GM23338 (cell line): ENCODE measurements at regions not wholly inside any gene's neighbourhood (a gene's known extent, or its start where the extent isn't known, plus 50 kb on each side); places are given as distances from the start of the nearest gene placed in this dataset.

ENCODE experiments used
- ATAC-seq: fragments of 200-7000 bp; cut with Tn5 transposase; 3 replicates; pipeline ENCODE4 v1.9.1; 2020
- DNase-seq: peaks from one replicate; pipeline ENCODE4 v3.0.0-alpha.2; 2015; ENCODE audit warnings: low spot score
- H2AFZ ChIP-seq: fragments of 200-600 bp; sonication (generic); 2 replicates; pipeline ENCODE4 v1.8.0; 2016; ENCODE audit warnings: antibody characterized with exemption, mild to moderate bottlenecking, moderate library complexity
- H3F3A ChIP-seq: fragments of 200-600 bp; sonication (generic); replicated peaks from 2 replicates; pipeline ENCODE4 v1.8.0; 2017; ENCODE audit warnings: antibody characterized with exemption, mixed run types, low read depth
- H3K27ac ChIP-seq: fragments of 200-600 bp; sonication (generic); 2 replicates; pipeline ENCODE4 v1.6.1; 2016; ENCODE audit warnings: low read depth
- H3K27me3 ChIP-seq: fragments of 200-600 bp; sonication (generic); 2 replicates; pipeline ENCODE4 v1.8.0; 2016; ENCODE audit warnings: mild to moderate bottlenecking, mixed run types, moderate library complexity; ENCODE audit not compliant: insufficient read depth
- H3K36me3 ChIP-seq: fragments of 200-600 bp; sonication (generic); 2 replicates; pipeline ENCODE4 v1.8.0; 2016; ENCODE audit warnings: mild to moderate bottlenecking; ENCODE audit not compliant: insufficient read depth
- H3K4me1 ChIP-seq: fragments of 200-600 bp; sonication (generic); 2 replicates; pipeline ENCODE4 v1.8.0; 2016; ENCODE audit warnings: mild to moderate bottlenecking, moderate library complexity; ENCODE audit not compliant: insufficient read depth
- H3K4me2 ChIP-seq: fragments of 200-600 bp; sonication (generic); 2 replicates; pipeline ENCODE4 v1.7.1; 2017; ENCODE audit warnings: mixed run types
- H3K4me3 ChIP-seq: fragments of 200-600 bp; sonication (generic); 2 replicates; pipeline ENCODE4 v1.6.1; 2016; ENCODE audit warnings: mixed run types
- H3K79me2 ChIP-seq: fragments of 200-600 bp; sonication (generic); replicated peaks from 2 replicates; pipeline ENCODE4 v1.8.0; 2017; ENCODE audit warnings: mild to moderate bottlenecking; ENCODE audit not compliant: insufficient read depth
- H3K9me2 ChIP-seq: fragments of 200-600 bp; sonication (generic); 2 replicates; pipeline ENCODE4 v1.8.0; 2017; ENCODE audit not compliant: insufficient read depth
- H4K20me1 ChIP-seq: fragments of 200-600 bp; sonication (generic); replicated peaks from 2 replicates; pipeline ENCODE4 v1.8.0; 2017; ENCODE audit warnings: mild to moderate bottlenecking; ENCODE audit not compliant: insufficient read depth
- H3K27ac Mint-ChIP-seq: 2 replicates; pipeline ENCODE4 v1.8.0; 2020; ENCODE audit warnings: inconsistent platforms, mild to moderate bottlenecking, moderate library complexity, mixed read lengths
- H3K27me3 Mint-ChIP-seq: 3 replicates; pipeline ENCODE4 v1.8.0; 2022; ENCODE audit warnings: low read depth, mild to moderate bottlenecking, moderate library complexity, mixed read lengths, inconsistent platforms; ENCODE audit not compliant: insufficient read depth, poor library complexity
- H3K36me3 Mint-ChIP-seq: 3 replicates; pipeline ENCODE4 v1.8.0; 2021; ENCODE audit warnings: low read depth, mild to moderate bottlenecking, inconsistent platforms, moderate library complexity, mixed read lengths
- H3K4me1 Mint-ChIP-seq: 3 replicates; pipeline ENCODE4 v1.8.0; 2020; ENCODE audit warnings: mild to moderate bottlenecking, inconsistent platforms, mixed read lengths
- H3K4me3 Mint-ChIP-seq: 3 replicates; pipeline ENCODE4 v1.8.0; 2021; ENCODE audit warnings: moderate library complexity, mild to moderate bottlenecking, inconsistent platforms, mixed read lengths
- H3K9me3 Mint-ChIP-seq: 3 replicates; pipeline ENCODE4 v1.8.0; 2020; ENCODE audit warnings: moderate library complexity, mild to moderate bottlenecking, inconsistent platforms, mixed read lengths
- CREB1 ChIP-seq: fragments of 250-450 bp; sonication (Bioruptor Pico); IDR thresholded peaks from 2 replicates; pipeline ENCODE4 v1.5.0; 2020; ENCODE audit warnings: low read depth, mild to moderate bottlenecking, moderate library complexity
- EZH2 ChIP-seq: fragments of 200-600 bp; sonication (generic); IDR thresholded peaks from one replicate; pipeline ENCODE4 v1.8.0; 2017; ENCODE audit warnings: antibody characterized with exemption, mild to moderate bottlenecking, low read depth; ENCODE audit not compliant: unreplicated experiment
- JUNB ChIP-seq: IDR thresholded peaks from one replicate; pipeline ENCODE4 v1.6.1; 2016; ENCODE audit warnings: antibody characterized with exemption; ENCODE audit not compliant: unreplicated experiment
- NANOG ChIP-seq: IDR thresholded peaks from 2 replicates; pipeline ENCODE4 v1.6.1; 2016; ENCODE audit warnings: antibody characterized with exemption, borderline replicate concordance
- POLR2AphosphoS5 ChIP-seq: IDR thresholded peaks from 2 replicates; pipeline ENCODE4 v1.6.1; 2016; ENCODE audit warnings: antibody characterized with exemption, low read depth
- STAT1 ChIP-seq: IDR thresholded peaks from one replicate; pipeline ENCODE4 v1.6.1; 2016; ENCODE audit warnings: antibody characterized with exemption; ENCODE audit not compliant: unreplicated experiment
- ZNF114 ChIP-seq: fragments of 250-450 bp; sonication (Bioruptor Pico); IDR thresholded peaks from 2 replicates; pipeline ENCODE4 v1.5.0; 2020; ENCODE audit warnings: mild to moderate bottlenecking, moderate library complexity
- ZNF331 ChIP-seq: fragments of 250-450 bp; sonication (Bioruptor Pico); IDR thresholded peaks from 2 replicates; pipeline ENCODE4 v1.5.0; 2020; ENCODE audit warnings: low read depth, mild to moderate bottlenecking, moderate library complexity
- TF ChIP-seq, protein P1 (sequence below): IDR thresholded peaks from 2 replicates; pipeline ENCODE4 v1.6.1; 2016; ENCODE audit warnings: antibody characterized with exemption
- TF ChIP-seq, protein P2 (sequence below): fragments of 250-450 bp; sonication (Bioruptor Pico); IDR thresholded peaks from 2 replicates; pipeline ENCODE4 v1.5.0; 2020; ENCODE audit warnings: mild to moderate bottlenecking, moderate library complexity
- TF ChIP-seq, protein P3 (sequence below): IDR thresholded peaks from one replicate; pipeline ENCODE4 v1.6.1; 2018; ENCODE audit warnings: antibody characterized with exemption; ENCODE audit not compliant: unreplicated experiment
- TF ChIP-seq, protein P4 (sequence below), 2 experiments: fragments of 200-600 bp in 1 of 2; sonication (generic) in 1 of 2; conservative IDR thresholded peaks; 2 replicates each; pipeline versions ENCODE4 v1.5.1 to v1.6.1; 2016 to 2017; ENCODE audit warnings: antibody characterized with exemption in 2 of 2, low read depth in 2 of 2, mild to moderate bottlenecking in 2 of 2, moderate library complexity in 1 of 2

DNA sequence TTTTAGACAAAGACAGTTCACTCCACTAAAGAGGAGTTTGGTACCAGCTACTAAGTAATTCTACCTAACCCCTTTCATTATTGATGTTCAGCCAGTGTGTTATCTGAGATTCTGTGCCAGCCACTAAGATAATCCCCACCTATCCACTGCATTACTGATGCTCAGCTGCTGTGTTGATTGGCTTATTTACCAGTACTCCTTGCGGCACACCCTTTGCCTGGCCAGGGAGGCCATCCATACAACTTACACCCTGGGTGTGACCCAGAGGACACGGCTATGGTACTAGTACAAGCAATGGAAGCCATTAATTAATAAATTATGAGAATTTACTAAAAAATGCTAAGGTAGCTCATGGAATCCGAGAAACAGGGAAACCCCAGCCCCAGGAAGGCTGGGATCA is 290.7 kb upstream of the CTNNB1 start (continued):
- TF ChIP-seq, protein P1, sequence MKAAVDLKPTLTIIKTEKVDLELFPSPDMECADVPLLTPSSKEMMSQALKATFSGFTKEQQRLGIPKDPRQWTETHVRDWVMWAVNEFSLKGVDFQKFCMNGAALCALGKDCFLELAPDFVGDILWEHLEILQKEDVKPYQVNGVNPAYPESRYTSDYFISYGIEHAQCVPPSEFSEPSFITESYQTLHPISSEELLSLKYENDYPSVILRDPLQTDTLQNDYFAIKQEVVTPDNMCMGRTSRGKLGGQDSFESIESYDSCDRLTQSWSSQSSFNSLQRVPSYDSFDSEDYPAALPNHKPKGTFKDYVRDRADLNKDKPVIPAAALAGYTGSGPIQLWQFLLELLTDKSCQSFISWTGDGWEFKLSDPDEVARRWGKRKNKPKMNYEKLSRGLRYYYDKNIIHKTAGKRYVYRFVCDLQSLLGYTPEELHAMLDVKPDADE = no peak
- TF ChIP-seq NANOG = no peak
- no peak for TF ChIP-seq STAT1
- TF ChIP-seq, protein P2, sequence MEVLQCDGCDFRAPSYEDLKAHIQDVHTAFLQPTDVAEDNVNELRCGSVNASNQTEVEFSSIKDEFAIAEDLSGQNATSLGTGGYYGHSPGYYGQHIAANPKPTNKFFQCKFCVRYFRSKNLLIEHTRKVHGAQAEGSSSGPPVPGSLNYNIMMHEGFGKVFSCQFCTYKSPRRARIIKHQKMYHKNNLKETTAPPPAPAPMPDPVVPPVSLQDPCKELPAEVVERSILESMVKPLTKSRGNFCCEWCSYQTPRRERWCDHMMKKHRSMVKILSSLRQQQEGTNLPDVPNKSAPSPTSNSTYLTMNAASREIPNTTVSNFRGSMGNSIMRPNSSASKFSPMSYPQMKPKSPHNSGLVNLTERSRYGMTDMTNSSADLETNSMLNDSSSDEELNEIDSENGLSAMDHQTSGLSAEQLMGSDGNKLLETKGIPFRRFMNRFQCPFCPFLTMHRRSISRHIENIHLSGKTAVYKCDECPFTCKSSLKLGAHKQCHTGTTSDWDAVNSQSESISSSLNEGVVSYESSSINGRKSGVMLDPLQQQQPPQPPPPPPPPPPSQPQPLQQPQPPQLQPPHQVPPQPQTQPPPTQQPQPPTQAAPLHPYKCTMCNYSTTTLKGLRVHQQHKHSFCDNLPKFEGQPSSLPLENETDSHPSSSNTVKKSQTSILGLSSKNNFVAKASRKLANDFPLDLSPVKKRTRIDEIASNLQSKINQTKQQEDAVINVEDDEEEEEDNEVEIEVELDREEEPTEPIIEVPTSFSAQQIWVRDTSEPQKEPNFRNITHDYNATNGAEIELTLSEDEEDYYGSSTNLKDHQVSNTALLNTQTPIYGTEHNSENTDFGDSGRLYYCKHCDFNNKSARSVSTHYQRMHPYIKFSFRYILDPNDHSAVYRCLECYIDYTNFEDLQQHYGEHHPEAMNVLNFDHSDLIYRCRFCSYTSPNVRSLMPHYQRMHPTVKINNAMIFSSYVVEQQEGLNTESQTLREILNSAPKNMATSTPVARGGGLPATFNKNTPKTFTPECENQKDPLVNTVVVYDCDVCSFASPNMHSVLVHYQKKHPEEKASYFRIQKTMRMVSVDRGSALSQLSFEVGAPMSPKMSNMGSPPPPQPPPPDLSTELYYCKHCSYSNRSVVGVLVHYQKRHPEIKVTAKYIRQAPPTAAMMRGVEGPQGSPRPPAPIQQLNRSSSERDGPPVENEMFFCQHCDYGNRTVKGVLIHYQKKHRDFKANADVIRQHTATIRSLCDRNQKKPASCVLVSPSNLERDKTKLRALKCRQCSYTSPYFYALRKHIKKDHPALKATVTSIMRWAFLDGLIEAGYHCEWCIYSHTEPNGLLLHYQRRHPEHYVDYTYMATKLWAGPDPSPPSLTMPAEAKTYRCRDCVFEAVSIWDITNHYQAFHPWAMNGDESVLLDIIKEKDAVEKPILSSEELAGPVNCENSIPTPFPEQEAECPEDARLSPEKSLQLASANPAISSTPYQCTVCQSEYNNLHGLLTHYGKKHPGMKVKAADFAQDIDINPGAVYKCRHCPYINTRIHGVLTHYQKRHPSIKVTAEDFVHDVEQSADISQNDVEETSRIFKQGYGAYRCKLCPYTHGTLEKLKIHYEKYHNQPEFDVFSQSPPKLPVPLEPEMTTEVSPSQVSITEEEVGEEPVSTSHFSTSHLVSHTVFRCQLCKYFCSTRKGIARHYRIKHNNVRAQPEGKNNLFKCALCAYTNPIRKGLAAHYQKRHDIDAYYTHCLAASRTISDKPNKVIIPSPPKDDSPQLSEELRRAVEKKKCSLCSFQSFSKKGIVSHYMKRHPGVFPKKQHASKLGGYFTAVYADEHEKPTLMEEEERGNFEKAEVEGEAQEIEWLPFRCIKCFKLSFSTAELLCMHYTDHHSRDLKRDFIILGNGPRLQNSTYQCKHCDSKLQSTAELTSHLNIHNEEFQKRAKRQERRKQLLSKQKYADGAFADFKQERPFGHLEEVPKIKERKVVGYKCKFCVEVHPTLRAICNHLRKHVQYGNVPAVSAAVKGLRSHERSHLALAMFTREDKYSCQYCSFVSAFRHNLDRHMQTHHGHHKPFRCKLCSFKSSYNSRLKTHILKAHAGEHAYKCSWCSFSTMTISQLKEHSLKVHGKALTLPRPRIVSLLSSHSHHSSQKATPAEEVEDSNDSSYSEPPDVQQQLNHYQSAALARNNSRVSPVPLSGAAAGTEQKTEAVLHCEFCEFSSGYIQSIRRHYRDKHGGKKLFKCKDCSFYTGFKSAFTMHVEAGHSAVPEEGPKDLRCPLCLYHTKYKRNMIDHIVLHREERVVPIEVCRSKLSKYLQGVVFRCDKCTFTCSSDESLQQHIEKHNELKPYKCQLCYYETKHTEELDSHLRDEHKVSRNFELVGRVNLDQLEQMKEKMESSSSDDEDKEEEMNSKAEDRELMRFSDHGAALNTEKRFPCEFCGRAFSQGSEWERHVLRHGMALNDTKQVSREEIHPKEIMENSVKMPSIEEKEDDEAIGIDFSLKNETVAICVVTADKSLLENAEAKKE (CRISPR knock-in tag) = no peak
- no peak for TF ChIP-seq ZNF331
- TF ChIP-seq EZH2 = no peak

DNA sequence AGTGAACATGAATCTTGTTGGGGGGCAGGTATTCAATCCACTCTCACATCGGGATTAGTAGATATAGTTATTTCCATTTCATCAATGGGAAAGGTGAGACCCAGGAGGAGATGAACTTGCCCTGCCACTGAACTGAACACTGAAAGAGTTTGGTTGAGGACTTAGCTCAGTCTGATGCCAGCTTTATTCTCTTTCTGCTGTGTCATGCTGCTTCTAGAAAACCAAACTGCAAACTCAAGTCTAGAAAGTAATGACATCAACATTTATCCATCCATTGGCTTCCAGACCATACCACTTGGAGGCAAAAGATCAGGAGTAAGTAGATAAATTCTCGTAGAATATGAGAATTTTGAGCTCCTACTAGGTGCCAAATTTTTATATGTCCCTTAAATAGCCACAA is 288.0 kb upstream of the CTNNB1 start:
- Histone ChIP-seq H3K4me1 (no peaks in the 10 kb centered on the region), H3K27me3 (no peaks in the 10 kb centered on the region)
- DNase-seq = no peak
- no peak for TF ChIP-seq NANOG
- no peak for TF ChIP-seq CREB1 (CRISPR knock-in tag)
- TF ChIP-seq, protein P3, sequence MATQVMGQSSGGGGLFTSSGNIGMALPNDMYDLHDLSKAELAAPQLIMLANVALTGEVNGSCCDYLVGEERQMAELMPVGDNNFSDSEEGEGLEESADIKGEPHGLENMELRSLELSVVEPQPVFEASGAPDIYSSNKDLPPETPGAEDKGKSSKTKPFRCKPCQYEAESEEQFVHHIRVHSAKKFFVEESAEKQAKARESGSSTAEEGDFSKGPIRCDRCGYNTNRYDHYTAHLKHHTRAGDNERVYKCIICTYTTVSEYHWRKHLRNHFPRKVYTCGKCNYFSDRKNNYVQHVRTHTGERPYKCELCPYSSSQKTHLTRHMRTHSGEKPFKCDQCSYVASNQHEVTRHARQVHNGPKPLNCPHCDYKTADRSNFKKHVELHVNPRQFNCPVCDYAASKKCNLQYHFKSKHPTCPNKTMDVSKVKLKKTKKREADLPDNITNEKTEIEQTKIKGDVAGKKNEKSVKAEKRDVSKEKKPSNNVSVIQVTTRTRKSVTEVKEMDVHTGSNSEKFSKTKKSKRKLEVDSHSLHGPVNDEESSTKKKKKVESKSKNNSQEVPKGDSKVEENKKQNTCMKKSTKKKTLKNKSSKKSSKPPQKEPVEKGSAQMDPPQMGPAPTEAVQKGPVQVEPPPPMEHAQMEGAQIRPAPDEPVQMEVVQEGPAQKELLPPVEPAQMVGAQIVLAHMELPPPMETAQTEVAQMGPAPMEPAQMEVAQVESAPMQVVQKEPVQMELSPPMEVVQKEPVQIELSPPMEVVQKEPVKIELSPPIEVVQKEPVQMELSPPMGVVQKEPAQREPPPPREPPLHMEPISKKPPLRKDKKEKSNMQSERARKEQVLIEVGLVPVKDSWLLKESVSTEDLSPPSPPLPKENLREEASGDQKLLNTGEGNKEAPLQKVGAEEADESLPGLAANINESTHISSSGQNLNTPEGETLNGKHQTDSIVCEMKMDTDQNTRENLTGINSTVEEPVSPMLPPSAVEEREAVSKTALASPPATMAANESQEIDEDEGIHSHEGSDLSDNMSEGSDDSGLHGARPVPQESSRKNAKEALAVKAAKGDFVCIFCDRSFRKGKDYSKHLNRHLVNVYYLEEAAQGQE = no peak
- TF ChIP-seq, protein P4, sequence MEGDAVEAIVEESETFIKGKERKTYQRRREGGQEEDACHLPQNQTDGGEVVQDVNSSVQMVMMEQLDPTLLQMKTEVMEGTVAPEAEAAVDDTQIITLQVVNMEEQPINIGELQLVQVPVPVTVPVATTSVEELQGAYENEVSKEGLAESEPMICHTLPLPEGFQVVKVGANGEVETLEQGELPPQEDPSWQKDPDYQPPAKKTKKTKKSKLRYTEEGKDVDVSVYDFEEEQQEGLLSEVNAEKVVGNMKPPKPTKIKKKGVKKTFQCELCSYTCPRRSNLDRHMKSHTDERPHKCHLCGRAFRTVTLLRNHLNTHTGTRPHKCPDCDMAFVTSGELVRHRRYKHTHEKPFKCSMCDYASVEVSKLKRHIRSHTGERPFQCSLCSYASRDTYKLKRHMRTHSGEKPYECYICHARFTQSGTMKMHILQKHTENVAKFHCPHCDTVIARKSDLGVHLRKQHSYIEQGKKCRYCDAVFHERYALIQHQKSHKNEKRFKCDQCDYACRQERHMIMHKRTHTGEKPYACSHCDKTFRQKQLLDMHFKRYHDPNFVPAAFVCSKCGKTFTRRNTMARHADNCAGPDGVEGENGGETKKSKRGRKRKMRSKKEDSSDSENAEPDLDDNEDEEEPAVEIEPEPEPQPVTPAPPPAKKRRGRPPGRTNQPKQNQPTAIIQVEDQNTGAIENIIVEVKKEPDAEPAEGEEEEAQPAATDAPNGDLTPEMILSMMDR (conservative IDR thresholded peaks at IDR 0.05; ENCODE audit: low read depth in 2 of 2) = no peak
- no peak for TF ChIP-seq JUNB
- TF ChIP-seq POLR2AphosphoS5 = no peak
- TF ChIP-seq EZH2 = no peak
- no peak for TF ChIP-seq ZNF331
- no peak for TF ChIP-seq ZNF114 (CRISPR knock-in tag)
- no peak for TF ChIP-seq STAT1

More for the DNA sequence above, 288.0 kb upstream of the CTNNB1 start:
- no peaks in the 10 kb centered on the region for H3K36me3 Mint-ChIP-seq
- no peak overlapping the region for H3K27ac Mint-ChIP-seq
- Histone ChIP-seq H2AFZ (no peak overlapping the region), H3K4me3 (no peak overlapping the region), H3K27ac (no peak overlapping the region), H3K79me2 (no peaks in the 10 kb centered on the region), H3K36me3 (no peaks in the 10 kb centered on the region), H3K4me2 (no peak overlapping the region), H4K20me1 (no peaks in the 10 kb centered on the region), H3F3A (no peaks in the 10 kb centered on the region), H3K9me2 (peaks cover 7% of the 10 kb centered on the region; the same call in 1 of the 2 replicates)
- H3K9me3 Mint-ChIP-seq = no peaks in the 10 kb centered on the region
- peaks cover 4% of the 10 kb centered on the region; the same call in 2 of the 3 replicates for H3K4me1 Mint-ChIP-seq
- ATAC-seq = no peak
- peaks cover 3% of the 10 kb centered on the region for H3K27me3 Mint-ChIP-seq
- H3K4me3 Mint-ChIP-seq = no peak overlapping the region
